GM19351 (cell line): ENCODE measurements at regions not wholly inside any gene's neighbourhood (a gene's known extent, or its start where the extent isn't known, plus 50 kb on each side); places are given as distances from the start of the nearest gene placed in this dataset.
"Not testable (repeated sequence)": the region's sequence is repeated elsewhere in the genome, so short reads cannot be mapped to it uniquely, and the experiment has no call there.

ENCODE experiments used
- ATAC-seq: cut with Tn5 transposase; IDR thresholded peaks from one replicate; pipeline ENCODE4 v1.9.1; 2021; ENCODE audit warnings: mild to moderate bottlenecking, moderate library complexity; ENCODE audit not compliant: unreplicated experiment

DNA sequence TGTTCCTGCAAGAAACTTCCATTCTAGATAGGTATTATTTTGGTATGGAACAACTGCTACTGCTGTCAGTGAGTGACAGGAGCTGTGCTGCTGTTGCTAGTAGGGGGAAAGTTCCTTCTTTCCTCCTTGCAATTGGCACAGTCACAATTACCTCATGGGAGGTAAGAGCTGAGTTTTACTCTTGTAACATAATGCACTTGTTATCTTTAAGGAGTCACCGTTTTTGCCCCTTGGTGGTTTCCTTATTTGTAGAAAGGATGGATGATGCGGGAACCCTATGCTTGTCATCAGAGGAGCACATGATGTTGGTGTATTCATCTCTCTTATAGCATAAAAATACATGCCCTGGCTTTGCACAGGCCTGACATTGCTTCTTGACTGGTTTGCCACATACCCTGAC lies 234.7 kb upstream of the NPY start:
- no peak for ATAC-seq

DNA sequence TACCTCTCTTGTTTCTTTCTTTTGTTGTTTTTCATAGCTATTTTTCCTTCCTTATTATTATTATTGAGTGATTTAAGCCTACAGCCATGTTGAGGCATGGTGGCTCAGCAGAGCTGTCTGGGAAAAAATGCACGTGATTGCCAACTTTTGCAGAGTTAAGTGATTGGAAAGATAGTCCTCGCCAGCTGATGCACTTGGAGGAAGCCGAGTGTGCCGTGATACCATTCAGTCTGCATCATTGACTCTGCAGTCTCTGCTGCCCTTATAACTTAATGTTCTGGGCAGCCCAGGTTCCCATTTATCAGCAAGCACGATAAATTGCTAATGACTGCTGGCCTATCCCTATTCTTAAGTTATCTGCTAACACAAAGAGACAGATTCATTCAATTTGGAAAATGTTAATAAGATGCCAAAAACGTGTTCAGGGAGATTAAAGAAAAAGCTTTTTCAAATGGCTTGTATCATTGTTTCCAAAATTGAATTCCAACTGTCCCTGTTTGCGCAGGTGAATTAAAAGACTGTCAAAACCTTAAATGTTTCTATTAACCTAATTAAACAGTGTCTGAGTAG lies 232.9 kb upstream of the NPY start:
- no peak for ATAC-seq

DNA sequence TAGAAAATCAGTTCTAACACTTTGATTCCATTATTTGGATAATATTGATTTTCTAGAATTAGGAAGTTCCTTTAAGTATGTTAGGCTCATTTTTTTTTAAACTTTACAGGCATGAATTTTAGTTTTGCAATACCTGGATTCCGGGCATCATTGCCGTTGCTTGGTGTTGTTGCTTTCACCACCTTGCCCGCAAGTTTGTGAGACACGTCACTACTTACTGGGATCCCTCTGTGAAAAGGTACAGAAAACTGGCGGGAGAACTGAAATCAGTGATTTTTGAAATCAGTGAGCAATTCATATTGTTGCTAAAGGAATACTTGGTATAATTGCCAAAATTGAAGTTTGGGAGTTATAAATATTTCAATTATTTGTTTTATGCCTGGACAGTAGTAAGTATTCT lies 232.3 kb upstream of the NPY start:
- ATAC-seq: no peak

DNA sequence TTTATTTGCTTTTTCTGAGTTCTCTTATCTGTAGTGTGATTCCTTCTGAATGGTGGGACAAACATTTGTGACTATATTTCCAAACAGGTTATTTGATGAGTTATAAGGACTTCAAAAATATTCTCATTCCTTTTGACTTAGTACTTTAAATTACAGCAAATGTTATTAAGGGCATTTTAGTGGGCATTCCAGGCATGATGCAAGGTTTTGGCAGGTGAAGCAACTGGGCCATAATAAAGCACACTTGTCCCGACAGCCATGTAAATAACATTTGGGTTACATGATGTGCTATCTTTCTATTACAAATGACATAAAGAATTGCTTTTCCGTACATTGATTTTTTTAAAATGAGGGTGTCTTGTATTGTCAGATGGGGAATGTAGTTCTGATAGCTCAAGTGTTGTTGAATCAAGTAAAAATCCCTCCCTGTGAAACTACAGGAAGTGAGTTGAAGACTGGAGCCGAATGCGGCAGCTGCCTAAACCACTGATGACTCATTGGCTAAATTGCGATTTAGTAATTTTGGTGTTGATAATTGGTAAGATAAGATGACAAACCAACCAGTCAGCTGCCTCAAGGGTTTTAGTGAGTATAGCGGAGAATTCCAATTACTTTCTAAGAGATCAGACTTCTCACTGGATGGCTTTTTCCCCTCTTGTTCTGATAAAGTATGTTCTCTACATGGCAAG lies 231.3 kb upstream of the NPY start:
- no peak for ATAC-seq

DNA sequence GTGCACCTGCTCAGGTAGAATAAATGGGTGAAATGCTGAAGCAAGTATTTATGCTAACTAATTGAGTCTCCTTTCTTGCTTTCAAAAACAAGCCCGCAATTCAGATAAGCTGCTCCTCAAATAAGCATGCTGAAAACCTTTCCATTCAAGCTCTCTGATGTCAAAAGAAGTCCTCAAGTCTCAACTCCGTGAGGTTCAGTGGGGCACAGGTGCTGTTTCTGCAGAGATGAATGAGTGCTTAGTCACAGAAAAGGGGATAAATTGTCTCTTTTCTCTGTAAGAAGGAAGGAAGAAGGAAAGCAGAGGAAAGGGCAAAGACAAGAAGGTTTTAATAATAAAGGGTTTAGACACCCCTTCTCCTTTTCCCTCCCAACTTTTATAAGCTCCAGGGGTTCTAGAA lies 229.8 kb upstream of the NPY start:
- ATAC-seq: no peak

DNA sequence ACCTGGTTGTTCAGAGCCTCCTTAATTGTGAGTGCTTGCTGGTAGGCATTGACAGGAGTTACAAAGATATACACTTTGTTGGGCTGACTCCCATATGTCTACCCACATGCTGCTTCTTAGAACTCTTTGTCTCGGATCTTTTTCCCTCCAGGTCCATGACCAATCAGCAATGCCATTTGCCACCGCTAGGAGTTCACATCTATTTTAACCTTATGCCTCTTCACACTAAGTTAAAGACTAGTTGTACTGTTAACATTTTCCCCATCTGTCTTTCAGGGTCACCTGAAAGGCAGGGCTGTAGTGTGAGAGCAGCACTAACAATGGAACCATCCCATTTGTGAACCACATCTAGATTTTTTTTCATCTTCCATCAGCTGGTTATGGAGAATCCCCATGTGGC lies 226.7 kb upstream of the NPY start:
- ATAC-seq: no peak

DNA sequence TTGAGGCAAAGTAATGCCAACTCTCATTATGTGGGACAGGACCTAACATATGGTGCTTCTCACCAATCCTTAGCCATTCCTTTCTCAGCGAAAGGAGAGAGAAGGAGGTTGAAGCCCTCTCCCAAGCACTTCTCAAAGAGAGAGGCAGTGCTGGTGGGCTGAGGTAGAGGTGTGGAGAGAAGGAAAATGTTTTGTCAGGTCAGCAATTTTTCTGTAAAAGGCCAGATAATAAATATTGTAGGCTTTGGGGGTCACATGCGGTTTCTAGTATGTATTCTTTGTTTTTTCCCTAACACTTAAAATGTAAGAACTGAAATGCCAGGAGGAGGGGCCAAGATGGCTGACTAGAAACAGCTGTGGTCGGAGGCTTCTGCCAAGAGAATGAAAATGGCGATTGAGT lies 225.0 kb upstream of the NPY start:
- ATAC-seq: no peak

DNA sequence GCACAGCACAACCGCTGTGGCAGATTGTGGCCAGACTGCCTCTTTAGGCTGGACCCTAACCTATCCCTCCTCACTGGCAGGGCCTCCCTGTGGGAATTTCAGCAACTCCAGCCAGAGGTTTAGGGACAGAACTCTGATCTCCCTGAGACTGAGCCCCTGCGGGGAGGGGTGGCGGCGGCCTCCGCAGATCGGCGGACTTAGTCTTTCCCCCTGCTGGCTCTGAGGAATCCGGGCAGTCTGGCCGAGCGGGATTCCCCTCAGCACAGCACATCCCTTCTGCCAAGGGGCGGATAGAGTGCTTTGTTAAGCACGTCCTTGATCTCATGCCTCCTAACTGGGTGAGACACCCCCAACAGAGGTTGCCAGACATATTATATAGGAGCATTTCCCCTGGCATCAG lies 224.2 kb upstream of the NPY start:
- no peak for ATAC-seq

DNA sequence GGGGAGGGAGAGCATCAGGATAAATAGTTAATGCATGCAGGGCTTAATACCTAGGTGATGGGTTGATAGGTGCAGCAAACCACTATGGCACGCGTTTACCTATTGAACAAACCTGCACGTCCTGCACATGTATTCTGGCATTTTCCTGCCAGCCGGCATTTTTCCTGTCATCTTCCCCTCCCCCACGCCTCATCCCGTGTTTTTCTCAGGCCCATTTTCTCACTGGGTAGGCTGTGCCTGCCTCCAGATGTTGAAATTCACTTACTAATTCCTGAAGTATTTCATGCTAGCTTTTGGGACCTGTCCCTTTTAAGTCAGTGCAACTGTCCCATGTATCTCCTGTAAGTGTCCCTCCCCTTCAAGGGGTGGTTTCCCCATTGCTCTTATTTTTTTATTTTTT lies 220.3 kb upstream of the NPY start:
- ATAC-seq: no peak

DNA sequence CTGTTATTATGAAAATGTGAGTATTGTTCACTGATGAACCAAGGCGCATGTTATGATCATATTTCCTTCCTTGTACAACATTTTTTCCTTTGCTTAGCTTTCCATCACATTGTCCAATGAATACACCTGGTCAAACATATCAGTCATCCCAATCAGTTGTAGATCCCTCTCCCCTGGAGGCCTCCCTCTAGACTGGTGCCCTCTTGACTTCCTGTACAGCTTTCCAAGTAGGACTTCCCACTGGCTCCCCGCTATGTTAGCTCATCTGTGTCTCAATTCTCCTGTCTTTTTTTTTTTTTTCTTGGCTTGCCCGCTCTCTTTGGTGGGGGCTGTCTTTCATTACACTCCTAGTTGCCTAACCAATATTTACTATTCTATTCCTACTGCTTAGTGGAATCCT lies 214.2 kb upstream of the NPY start:
- no peak for ATAC-seq

DNA sequence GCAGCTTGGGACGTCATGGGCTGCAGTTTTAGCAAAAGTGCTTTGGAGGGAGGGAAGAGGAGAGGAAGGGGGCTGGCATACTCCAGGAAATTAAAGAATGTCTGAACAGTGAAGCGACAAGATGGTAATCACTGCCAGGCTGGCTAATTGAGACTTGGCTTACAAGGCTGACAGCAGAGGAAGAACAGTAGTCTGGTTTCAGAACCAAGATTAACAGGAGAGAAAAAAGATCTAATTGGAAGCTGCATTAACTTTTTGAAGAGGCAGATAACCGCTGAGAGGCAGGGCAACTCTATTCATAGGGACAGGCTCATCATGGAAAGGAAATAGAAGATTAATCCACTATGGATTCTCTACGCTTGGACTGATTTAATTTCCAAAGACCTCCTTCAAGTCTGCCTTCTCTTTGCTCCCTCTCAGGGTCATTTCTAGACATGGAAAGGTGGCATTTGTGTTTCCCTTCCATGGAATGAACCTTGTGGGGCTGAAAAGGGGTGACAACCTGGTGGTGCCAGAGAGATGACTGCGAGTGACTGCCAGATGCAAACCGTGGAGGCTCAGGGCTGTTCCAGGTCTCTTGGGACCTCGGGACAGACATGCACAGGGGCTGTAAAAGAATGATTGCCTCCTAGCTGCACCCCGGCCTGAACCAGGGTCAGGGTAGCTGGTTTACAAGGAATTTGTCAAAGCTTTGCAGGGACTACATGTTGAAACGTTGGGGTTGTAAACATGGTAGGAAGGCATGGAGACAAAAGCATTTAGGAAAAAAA lies 210.2 kb upstream of the NPY start:
- no peak for ATAC-seq

DNA sequence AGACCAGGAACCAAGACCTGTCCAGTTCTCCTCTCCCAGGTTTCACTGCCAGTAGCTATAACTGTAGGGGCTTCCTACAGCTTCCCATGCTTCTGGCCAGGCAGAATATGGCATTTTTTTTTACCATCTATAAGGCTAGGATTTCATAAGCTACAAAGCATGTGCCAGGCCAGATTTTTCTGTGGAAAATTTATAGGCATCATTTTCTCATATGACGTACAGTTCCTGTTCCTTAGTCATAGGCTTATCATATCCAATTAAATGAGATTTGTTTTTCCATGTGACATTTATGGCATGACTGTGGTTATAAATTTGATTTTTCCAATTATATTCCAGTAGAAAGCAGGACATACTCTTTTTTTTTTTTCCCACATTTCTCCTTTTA lies 208.6 kb upstream of the NPY start:
- ATAC-seq: no peak

DNA sequence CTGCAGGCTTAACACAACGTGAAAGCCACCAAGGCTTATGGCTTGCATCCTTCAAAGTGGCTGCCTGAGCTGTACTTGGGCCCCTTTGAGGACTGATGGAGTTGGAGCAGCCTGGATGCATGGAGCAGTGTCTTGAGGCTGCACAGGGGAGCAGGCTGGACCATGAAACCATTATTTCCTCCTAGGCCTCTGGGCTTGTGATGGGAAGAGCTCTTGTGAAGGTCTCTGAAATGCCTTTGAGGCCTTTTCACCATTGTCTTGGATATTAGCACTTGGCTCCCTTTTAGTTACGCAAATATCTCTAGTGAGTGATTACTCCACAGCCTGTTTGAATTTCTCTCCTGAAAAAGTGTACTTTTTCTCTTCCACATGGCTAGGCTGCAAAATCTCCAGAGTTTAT lies 201.2 kb upstream of the NPY start:
- no peak for ATAC-seq

DNA sequence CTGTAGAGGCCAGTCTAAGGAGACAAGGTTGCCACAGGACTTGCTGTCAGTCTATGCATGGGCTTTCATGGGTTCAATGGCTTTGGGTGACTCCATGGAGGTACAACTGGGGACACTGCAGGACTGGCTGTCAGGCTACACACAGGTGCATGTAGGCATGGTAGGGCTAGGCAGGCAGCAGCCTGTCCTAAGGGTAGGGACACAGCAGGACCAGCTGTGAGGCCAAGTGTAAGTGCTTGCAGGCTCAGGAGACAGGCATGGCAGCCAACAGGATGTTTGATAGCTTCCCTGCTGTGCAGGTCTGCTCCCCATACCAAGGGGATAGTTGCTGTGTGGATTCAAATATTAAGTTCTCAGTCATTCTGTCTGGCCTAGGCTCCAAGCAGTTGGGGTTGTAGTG lies 181.0 kb upstream of the NPY start:
- ATAC-seq: no peak

DNA sequence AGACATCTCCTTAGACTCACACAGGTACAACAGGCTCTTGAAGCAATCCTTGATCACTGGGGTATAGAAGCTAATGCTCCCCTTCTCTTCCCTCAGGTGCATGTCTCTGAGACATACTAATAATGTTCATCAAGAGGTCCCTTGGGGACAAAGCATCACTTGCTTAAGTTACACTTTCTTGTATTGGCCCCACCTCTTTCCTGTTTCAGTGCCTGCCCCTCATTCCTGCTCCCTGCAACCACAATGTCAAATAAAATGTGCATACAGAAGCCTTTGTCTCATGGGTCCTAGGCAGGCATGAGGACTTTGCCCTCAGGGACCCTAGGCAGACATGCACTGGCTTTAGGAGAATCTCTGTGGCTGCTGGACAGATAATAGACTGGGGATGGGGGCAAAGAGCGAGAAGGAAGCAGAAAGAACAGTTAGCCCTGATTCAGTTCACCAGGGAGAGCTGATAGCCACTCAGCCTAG lies 175.0 kb upstream of the NPY start:
- peak; percentile 54 for ATAC-seq

DNA sequence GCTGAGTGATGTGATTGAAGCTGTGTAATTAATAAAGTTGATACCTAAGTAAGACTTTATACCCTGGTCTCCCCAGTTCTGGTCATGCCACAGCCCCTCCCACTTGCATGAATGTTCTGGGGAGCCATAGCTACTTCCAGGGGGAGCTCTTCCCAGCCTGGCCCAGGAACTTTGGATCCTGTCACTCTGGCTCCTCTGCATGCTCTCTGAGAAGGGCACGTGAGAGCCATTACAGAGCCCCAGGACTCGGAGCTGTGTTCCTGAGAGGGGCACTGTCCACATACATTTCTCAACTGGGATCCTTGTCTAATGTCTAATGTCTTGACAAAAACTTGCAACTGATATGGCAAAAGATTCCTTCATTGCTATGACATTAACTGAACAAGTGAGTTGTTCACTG lies 173.9 kb upstream of the NPY start:
- ATAC-seq: no peak

DNA sequence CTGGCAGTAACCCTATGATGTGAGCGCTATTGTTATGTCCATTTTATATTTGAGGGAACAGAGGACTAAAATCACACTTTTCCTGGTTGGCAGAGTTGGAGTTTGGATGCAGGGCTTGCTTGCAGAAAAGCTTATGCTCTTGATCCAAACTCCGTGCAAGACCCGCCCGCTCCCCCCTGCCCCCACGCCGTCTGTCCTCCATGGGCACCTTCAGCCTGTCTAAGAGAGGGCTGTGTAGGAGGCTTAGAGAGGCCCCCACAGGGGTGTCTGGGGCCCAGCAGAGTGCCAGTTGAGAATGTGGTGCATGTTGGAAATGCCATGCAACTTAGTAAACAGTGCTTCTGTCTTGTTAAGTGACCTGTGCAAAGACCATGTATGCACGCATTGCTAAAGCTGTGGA lies 170.5 kb upstream of the NPY start:
- ATAC-seq: no peak

DNA sequence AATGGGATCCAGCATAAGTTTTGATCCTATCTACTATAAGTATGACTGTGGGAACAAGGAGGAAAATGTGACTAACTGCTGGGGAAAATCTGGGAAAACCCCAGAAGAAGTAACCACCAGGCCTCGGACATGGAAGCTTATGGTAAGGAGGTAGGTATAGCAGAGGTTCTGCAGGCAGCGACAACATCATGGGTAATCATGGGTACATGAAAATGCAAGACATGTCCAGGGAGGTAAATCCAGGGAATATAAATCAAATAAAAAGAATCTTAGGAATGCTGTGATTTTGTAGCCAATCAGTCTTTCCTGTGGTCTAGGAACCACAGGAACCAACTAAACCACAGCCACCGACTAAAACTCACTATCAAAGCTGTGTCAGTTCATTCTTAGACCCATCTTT lies 168.3 kb upstream of the NPY start:
- no peak for ATAC-seq

DNA sequence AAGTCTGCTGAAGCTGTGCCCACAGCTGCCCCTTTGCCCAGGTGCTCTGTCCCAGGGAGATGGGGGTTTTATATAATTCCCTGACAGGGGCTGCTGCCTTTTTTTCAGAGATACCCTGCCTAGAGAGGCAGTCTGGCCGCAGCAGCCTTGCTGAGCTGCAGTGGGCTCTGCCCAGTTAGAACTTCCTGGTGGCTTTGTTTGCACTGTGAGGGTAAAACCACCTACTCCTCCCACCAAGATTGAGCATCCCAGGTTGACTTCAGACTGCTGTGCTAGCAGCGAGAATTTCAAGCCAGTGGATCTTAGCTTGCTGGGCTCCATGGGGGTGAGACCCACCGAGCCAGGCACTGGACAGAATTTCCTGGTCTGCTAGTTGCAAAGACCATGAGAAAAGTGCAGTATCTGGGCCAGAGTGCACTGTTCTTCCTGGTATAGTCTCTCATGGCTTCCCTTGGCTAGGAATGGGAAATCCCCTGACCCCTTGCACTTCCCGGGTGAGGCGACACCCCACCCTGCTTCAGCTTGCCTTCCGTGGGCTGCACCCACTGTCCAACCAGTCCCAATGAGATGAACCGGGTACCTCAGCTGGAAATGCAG lies 166.0 kb upstream of the NPY start:
- not testable (repeated sequence) for ATAC-seq

DNA sequence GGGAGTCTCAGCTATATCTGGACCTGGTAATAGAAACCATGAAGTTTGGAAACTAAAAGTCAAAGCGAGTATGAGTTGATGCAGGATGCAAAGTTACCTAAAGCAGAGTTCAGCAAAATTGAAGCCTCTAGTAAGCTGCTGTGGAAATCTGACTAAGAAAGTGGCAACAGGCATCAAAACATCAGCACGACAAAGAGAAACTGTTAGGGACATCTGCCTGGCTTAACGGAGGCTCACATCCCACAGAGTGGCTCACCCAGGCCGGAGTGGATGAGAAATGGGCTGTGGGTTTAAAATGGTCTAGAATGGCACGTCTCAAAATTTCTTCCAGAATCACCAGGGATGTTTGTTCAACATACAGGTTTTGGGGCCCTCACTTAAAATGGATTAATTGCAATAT lies 164.1 kb upstream of the NPY start:
- no peak for ATAC-seq

DNA sequence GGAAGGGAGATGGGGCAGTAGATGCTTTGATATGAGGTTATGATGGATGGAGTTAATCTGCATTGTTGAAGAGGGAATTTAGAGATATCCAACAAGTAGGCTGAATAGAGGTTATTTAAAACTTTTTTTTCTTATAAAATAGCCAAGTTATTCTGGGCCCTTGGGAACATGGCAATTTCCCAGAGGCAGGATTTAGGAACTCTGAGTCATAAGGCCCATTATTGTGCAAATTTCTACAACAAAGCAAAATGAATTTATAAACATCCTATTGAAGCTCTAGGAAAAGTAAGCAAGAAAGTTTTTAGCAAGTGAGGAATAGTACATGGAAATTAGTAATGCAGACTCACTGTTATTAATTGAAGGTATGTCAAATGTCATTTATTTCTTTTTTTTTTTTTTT lies 160.9 kb upstream of the NPY start:
- no peak for ATAC-seq

DNA sequence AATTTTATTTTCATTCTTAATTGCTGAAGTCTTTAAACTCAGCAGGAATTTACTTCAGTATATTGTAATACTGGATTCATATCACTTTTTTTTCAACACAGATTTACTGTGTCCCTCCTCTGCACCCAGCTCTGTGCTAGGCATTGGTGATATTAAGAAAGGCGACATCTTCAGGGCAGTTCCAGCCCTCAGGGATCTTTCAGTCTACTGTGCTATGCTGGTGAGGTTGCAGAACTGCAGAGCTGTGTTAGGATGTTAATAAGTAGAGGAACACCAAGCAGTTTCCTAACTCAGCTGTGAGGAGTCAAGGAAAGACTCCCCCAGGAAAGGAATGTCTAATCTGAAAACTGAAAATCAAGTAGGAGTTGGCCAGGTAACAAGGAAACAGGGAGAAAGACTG lies 158.2 kb upstream of the NPY start:
- ATAC-seq: no peak
